Glutamatergic neuron (in vitro differentiated cells): ENCODE measurements at regions not wholly inside any gene's neighbourhood (a gene's known extent, or its start where the extent isn't known, plus 50 kb on each side); places are given as distances from the start of the nearest gene placed in this dataset.

Source experiments
- DNase-seq: peaks from one replicate; pipeline ENCODE4 v3.0.0; 2022
- H3K27ac Mint-ChIP-seq: one replicate; pipeline ENCODE4 v1.8.0; 2020; ENCODE audit warnings: mild to moderate bottlenecking, mixed read lengths, inconsistent platforms; ENCODE audit not compliant: unreplicated experiment
- H3K27me3 Mint-ChIP-seq: one replicate; pipeline ENCODE4 v1.8.0; 2020; ENCODE audit warnings: mild to moderate bottlenecking, moderate library complexity, mixed read lengths, inconsistent platforms; ENCODE audit not compliant: unreplicated experiment
- H3K36me3 Mint-ChIP-seq: one replicate; pipeline ENCODE4 v1.8.0; 2020; ENCODE audit warnings: mild to moderate bottlenecking, mixed read lengths, inconsistent platforms; ENCODE audit not compliant: unreplicated experiment
- H3K4me1 Mint-ChIP-seq: one replicate; pipeline ENCODE4 v1.8.0; 2020; ENCODE audit warnings: mild to moderate bottlenecking, low read depth, mixed read lengths, inconsistent platforms; ENCODE audit not compliant: unreplicated experiment
- H3K4me3 Mint-ChIP-seq: one replicate; pipeline ENCODE4 v1.8.0; 2020; ENCODE audit warnings: mild to moderate bottlenecking, mixed read lengths, inconsistent platforms; ENCODE audit not compliant: unreplicated experiment
- H3K9me3 Mint-ChIP-seq: one replicate; pipeline ENCODE4 v1.8.0; 2020; ENCODE audit warnings: mild to moderate bottlenecking, moderate library complexity, mixed read lengths, inconsistent platforms; ENCODE audit not compliant: unreplicated experiment
- CTCF ChIP-seq: fragments of 200-600 bp; sonication (generic); IDR thresholded peaks from one replicate; pipeline ENCODE4 v1.5.0; 2021; ENCODE audit not compliant: partially characterized antibody, unreplicated experiment

GRCh38 chr16:65524997-65525396 is 403.1 kb upstream of the CDH11 start:
- Mint-ChIP-seq H3K4me1 (no peaks in the 10 kb centered on the region), H3K4me3 (no peak overlapping the region), H3K27me3 (no peaks in the 10 kb centered on the region), H3K36me3 (no peaks in the 10 kb centered on the region), H3K27ac (no peak overlapping the region), H3K9me3 (no peaks in the 10 kb centered on the region)
- no peak for DNase-seq
- TF ChIP-seq CTCF = no peak

- Mint-ChIP-seq H3K27me3 (no peaks in the 10 kb centered on the region), H3K4me3 (no peak overlapping the region), H3K27ac (no peak overlapping the region), H3K4me1 (no peaks in the 10 kb centered on the region), H3K9me3 (no peaks in the 10 kb centered on the region), H3K36me3 (no peaks in the 10 kb centered on the region)
- no peak for TF ChIP-seq CTCF
- no peak for DNase-seq
Observed at GRCh38 chr16:65524231-65524630, 402.4 kb upstream of the CDH11 start.

- Mint-ChIP-seq H3K36me3 (no peaks in the 10 kb centered on the region), H3K27me3 (no peaks in the 10 kb centered on the region), H3K9me3 (no peaks in the 10 kb centered on the region), H3K4me3 (no peak overlapping the region), H3K27ac (no peak overlapping the region), H3K4me1 (no peaks in the 10 kb centered on the region)
- TF ChIP-seq CTCF = no peak
- no peak for DNase-seq
Observed at GRCh38 chr16:65523283-65523944, 401.6 kb upstream of the CDH11 start.

GRCh38 chr16:65522412-65522811 is 400.5 kb upstream of the CDH11 start:
- Mint-ChIP-seq H3K4me3 (no peak overlapping the region), H3K27ac (no peak overlapping the region), H3K9me3 (no peaks in the 10 kb centered on the region), H3K27me3 (no peaks in the 10 kb centered on the region), H3K4me1 (no peaks in the 10 kb centered on the region), H3K36me3 (no peaks in the 10 kb centered on the region)
- TF ChIP-seq CTCF = no peak
- no peak for DNase-seq

GRCh38 chr16:65521633-65522328 is 399.9 kb upstream of the CDH11 start:
- DNase-seq = no peak
- Mint-ChIP-seq H3K27ac (no peak overlapping the region), H3K4me1 (no peaks in the 10 kb centered on the region)

More at GRCh38 chr16:65521633-65522328, 399.9 kb upstream of the CDH11 start:
- no peaks in the 10 kb centered on the region for H3K9me3 Mint-ChIP-seq
- no peaks in the 10 kb centered on the region for H3K27me3 Mint-ChIP-seq
- H3K4me3 Mint-ChIP-seq = no peak overlapping the region
- H3K36me3 Mint-ChIP-seq = no peaks in the 10 kb centered on the region
- TF ChIP-seq CTCF = no peak
